GM12892 (cell line): ENCODE measurements at regions not wholly inside any gene's neighbourhood (a gene's known extent, or its start where the extent isn't known, plus 50 kb on each side); places are given as distances from the start of the nearest gene placed in this dataset.

ENCODE experiments used
- POLR2A ChIP-seq: IDR thresholded peaks from 2 replicates; pipeline ENCODE4 v1.6.1; 2011; ENCODE audit warnings: low read depth, low read length, control low read depth
- POLR2AphosphoS5 ChIP-seq: IDR thresholded peaks from 2 replicates; pipeline ENCODE4 v1.6.1; 2011; ENCODE audit warnings: low read depth, low read length, control low read depth
- TAF1 ChIP-seq: IDR thresholded peaks from 2 replicates; pipeline ENCODE4 v1.6.1; 2011; ENCODE audit warnings: low read depth, mild to moderate bottlenecking, control low read depth, low read length, borderline replicate concordance

GRCh38 chr6:134663356-134663755 lies 286.5 kb downstream of the ALDH8A1 start:
- TF ChIP-seq POLR2A (no peak), POLR2AphosphoS5 (no peak), TAF1 (no peak)
